Left ventricle myocardium inferior (tissue), 1 donor: ENCODE measurements at regions not wholly inside any gene's neighbourhood (a gene's known extent, or its start where the extent isn't known, plus 50 kb on each side); places are given as distances from the start of the nearest gene placed in this dataset.

ENCODE experiments used
- DNase-seq: peaks from one replicate; pipeline ENCODE4 v3.0.0-alpha.2; 2020
- H3K27ac ChIP-seq: fragments of 200-600 bp; replicated peaks from 2 replicates; pipeline ENCODE4 v1.8.0; 2021
- H3K27me3 ChIP-seq: fragments of 200-600 bp; 2 replicates; pipeline ENCODE4 v1.8.0; 2021; ENCODE audit warnings: low read depth
- H3K36me3 ChIP-seq: fragments of 200-600 bp; 2 replicates; pipeline ENCODE4 v1.8.0; 2021
- H3K4me1 ChIP-seq: fragments of 200-600 bp; 2 replicates; pipeline ENCODE4 v1.8.0; 2021
- H3K4me3 ChIP-seq: fragments of 200-600 bp; 2 replicates; pipeline ENCODE4 v1.8.0; 2021; ENCODE audit warnings: mild to moderate bottlenecking, moderate library complexity
- H3K9me3 ChIP-seq: fragments of 200-600 bp; replicated peaks from 2 replicates; pipeline ENCODE4 v1.8.0; 2021
- CTCF ChIP-seq: fragments of 200-600 bp; IDR thresholded peaks from 2 replicates; pipeline ENCODE4 v1.8.0; 2021; ENCODE audit warnings: antibody characterized with exemption, mild to moderate bottlenecking, borderline replicate concordance
- intact Hi-C: fragments of 100-400 bp; cut with micrococcal nuclease; formaldehyde crosslinking; loops from one replicate; pipeline ENCODE4 v1.11.0; 2022
- donor health status: DM: no; HTN: yes; CAD: no; lungs with severe emphysema.

GRCh38 chr6:82833481-82833880, 232.2 kb downstream of the UBE3D start:
- Histone ChIP-seq H3K36me3 (no peaks in the 10 kb centered on the region), H3K4me1 (no peaks in the 10 kb centered on the region), H3K9me3 (peaks cover 3% of the 10 kb centered on the region), H3K4me3 (no peak overlapping the region), H3K27me3 (no peaks in the 10 kb centered on the region), H3K27ac (no peak overlapping the region)
- no peak for TF ChIP-seq CTCF
- intact Hi-C loops: no loop called here
- DNase-seq: no peak

- no peak for TF ChIP-seq CTCF
- Histone ChIP-seq H3K27ac (no peak overlapping the region), H3K4me1 (no peaks in the 10 kb centered on the region), H3K9me3 (no peaks in the 10 kb centered on the region), H3K4me3 (no peak overlapping the region), H3K27me3 (no peaks in the 10 kb centered on the region), H3K36me3 (no peaks in the 10 kb centered on the region)
- intact Hi-C loops: no loop called here
- no peak for DNase-seq
Measured at GRCh38 chr6:82836022-82836575, 229.5 kb downstream of the UBE3D start.

- Histone ChIP-seq H3K4me1 (no peaks in the 10 kb centered on the region), H3K36me3 (no peaks in the 10 kb centered on the region), H3K27ac (no peak overlapping the region), H3K27me3 (no peaks in the 10 kb centered on the region), H3K9me3 (no peaks in the 10 kb centered on the region), H3K4me3 (no peak overlapping the region)
- intact Hi-C loops: no loop called here
- no peak for DNase-seq
- no peak for TF ChIP-seq CTCF
Measured at GRCh38 chr6:82840571-82840970, 225.1 kb downstream of the UBE3D start.

GRCh38 chr6:82841309-82841708, 224.3 kb downstream of the UBE3D start:
- Histone ChIP-seq H3K36me3 (no peaks in the 10 kb centered on the region), H3K27me3 (no peaks in the 10 kb centered on the region), H3K4me1 (no peaks in the 10 kb centered on the region), H3K9me3 (no peaks in the 10 kb centered on the region), H3K4me3 (no peak overlapping the region), H3K27ac (no peak overlapping the region)
- no peak for DNase-seq
- intact Hi-C loops: no loop called here
- TF ChIP-seq CTCF: no peak
